Tibial artery (tissue), 4 donors: ENCODE measurements at regions not wholly inside any gene's neighbourhood (a gene's known extent, or its start where the extent isn't known, plus 50 kb on each side); places are given as distances from the start of the nearest gene placed in this dataset.
A peak's percentile ranks its signal among the peaks of the same experiment; 100 is the strongest.

Experiments
- DNase-seq, 2 donors: peaks; one replicate each; pipeline ENCODE4 v3.0.0-alpha.2; 2019
- H3K27ac ChIP-seq, 2 donors: fragments of 200-600 bp; sonication (generic) in 1 of 2; 1 replicate in 1 of 2; 2 replicates in 1 of 2; pipeline ENCODE4 v1.5.1; 2018 to 2019; ENCODE audit warnings: mild to moderate bottlenecking in 1 of 2
- H3K27me3 ChIP-seq, 2 donors: fragments of 200-600 bp; sonication (generic) in 1 of 2; one replicate each; pipeline versions ENCODE4 v1.5.1 to v1.6.0; 2016 to 2019
- H3K36me3 ChIP-seq, 3 donors: fragments of 200-600 bp; sonication (generic) in 2 of 3; one replicate each; pipeline ENCODE4 v1.5.1; 2016 to 2019; ENCODE audit warnings: mild to moderate bottlenecking in 2 of 3
- H3K4me1 ChIP-seq, 4 donors: fragments of 200-600 bp; sonication (generic) in 2 of 4; 1 replicate in 3 of 4; 2 replicates in 1 of 4; pipeline ENCODE4 v1.5.1; 2016 to 2019
- H3K4me3 ChIP-seq, 2 donors: fragments of 200-600 bp; sonication (generic) in 1 of 2; 1 replicate in 1 of 2; 2 replicates in 1 of 2; pipeline ENCODE4 v1.5.1; 2018 to 2019; ENCODE audit warnings: mild to moderate bottlenecking in 2 of 2
- H3K9me3 ChIP-seq, 3 donors: fragments of 200-600 bp; sonication (generic) in 1 of 3; one replicate each; pipeline ENCODE4 v1.5.1; 2016 to 2019
- CTCF ChIP-seq, 2 experiments: fragments of 200-600 bp in 1 of 2; fragments of 450-650 bp in 1 of 2; IDR thresholded peaks; one replicate each; pipeline ENCODE4 v1.5.1; 2017 to 2019; ENCODE audit warnings: antibody characterized with exemption in 2 of 2, mild to moderate bottlenecking in 1 of 2, moderate library complexity in 1 of 2
- intact Hi-C: fragments of 100-400 bp; cut with DNase I; formaldehyde crosslinking; loops from one replicate; pipeline ENCODE4 v1.15.0; 2023; ENCODE audit warnings: low total_unique reads

GRCh38 chr2:41729800-41730364 lies 317.9 kb upstream of the PKDCC start:
- no peak for TF ChIP-seq CTCF (IDR thresholded peaks at IDR 0.05)
- no peaks in the 10 kb centered on the region for H3K4me1 ChIP-seq
- no peak overlapping the region for H3K27ac ChIP-seq
- intact Hi-C loops: no loop called here
- no peak for DNase-seq
- no peak overlapping the region for H3K4me3 ChIP-seq
- H3K9me3 ChIP-seq: no peaks in the 10 kb centered on the region
- no peaks in the 10 kb centered on the region for H3K27me3 ChIP-seq
- H3K36me3 ChIP-seq: no peaks in the 10 kb centered on the region

- no peak overlapping the region for H3K4me3 ChIP-seq
- no peaks in the 10 kb centered on the region for H3K36me3 ChIP-seq
- H3K27me3 ChIP-seq: no peaks in the 10 kb centered on the region
- peak overlapping the region in 1 of 2 donors; percentile 8 for H3K27ac ChIP-seq
- peaks cover 0 to 22% (median 3%) of the 10 kb centered on the region in 4 donors for H3K4me1 ChIP-seq
- H3K9me3 ChIP-seq: no peaks in the 10 kb centered on the region
- intact Hi-C loops: no loop called here
- no peak for DNase-seq
- no peak for TF ChIP-seq CTCF (IDR thresholded peaks at IDR 0.05)
These were observed 312.8 kb upstream of the PKDCC start for GRCh38 chr2:41735006-41735405.

GRCh38 chr2:41735476-41735875 lies 312.3 kb upstream of the PKDCC start:
- no peak for DNase-seq
- Histone ChIP-seq H3K4me1 (peaks cover 0 to 22% (median 3%) of the 10 kb centered on the region in 4 donors), H3K27ac (peak overlapping the region; percentile 8 to 18), H3K9me3 (no peaks in the 10 kb centered on the region), H3K4me3 (no peak overlapping the region), H3K36me3 (no peaks in the 10 kb centered on the region), H3K27me3 (no peaks in the 10 kb centered on the region)
- no peak for TF ChIP-seq CTCF (IDR thresholded peaks at IDR 0.05)
- intact Hi-C loops: no loop called here

GRCh38 chr2:41736105-41736567 lies 311.7 kb upstream of the PKDCC start:
- Histone ChIP-seq H3K4me1 (peaks cover 0 to 22% (median 3%) of the 10 kb centered on the region in 4 donors), H3K27ac (peak overlapping the region; percentile 8 to 18), H3K36me3 (no peaks in the 10 kb centered on the region), H3K27me3 (no peaks in the 10 kb centered on the region), H3K9me3 (no peaks in the 10 kb centered on the region), H3K4me3 (no peak overlapping the region)
- no peak for DNase-seq
- no peak for TF ChIP-seq CTCF (IDR thresholded peaks at IDR 0.05)
- intact Hi-C loops: no loop called here

- Histone ChIP-seq H3K9me3 (no peaks in the 10 kb centered on the region), H3K4me3 (no peak overlapping the region), H3K27ac (peak overlapping the region in 1 of 2 donors; percentile 8), H3K27me3 (no peaks in the 10 kb centered on the region), H3K36me3 (no peaks in the 10 kb centered on the region), H3K4me1 (peaks cover 0 to 22% (median 3%) of the 10 kb centered on the region in 4 donors)
- DNase-seq: no peak
- intact Hi-C loops: no loop called here
- no peak for TF ChIP-seq CTCF (IDR thresholded peaks at IDR 0.05)
These were observed 311.2 kb upstream of the PKDCC start for GRCh38 chr2:41736586-41736985.

GRCh38 chr2:41737888-41738287 lies 309.9 kb upstream of the PKDCC start:
- no peaks in the 10 kb centered on the region for H3K9me3 ChIP-seq
- intact Hi-C loops: no loop called here
- no peak for DNase-seq
- peaks cover 0 to 22% (median 3%) of the 10 kb centered on the region in 4 donors for H3K4me1 ChIP-seq
- no peaks in the 10 kb centered on the region for H3K27me3 ChIP-seq
- TF ChIP-seq CTCF (IDR thresholded peaks at IDR 0.05): no peak
- H3K4me3 ChIP-seq: no peak overlapping the region
- H3K27ac ChIP-seq: no peak overlapping the region
- H3K36me3 ChIP-seq: no peaks in the 10 kb centered on the region
